SK-N-SH (cell line): ENCODE measurements at regions not wholly inside any gene's neighbourhood (a gene's known extent, or its start where the extent isn't known, plus 50 kb on each side); places are given as distances from the start of the nearest gene placed in this dataset.

ENCODE experiments used
- CTCF ChIA-PET: fragments of 300-600, 350-600 bp; formaldehyde crosslinking; extraction: SDS; loops from one replicate; lab custom pipeline; 2021; lab: Yijun Ruan, JAX
- POLR2A ChIA-PET: fragments of 350-600 bp; sonication (Branson Sonifier 250); formaldehyde crosslinking; extraction: SDS; loops from one replicate; lab custom pipeline; 2020; ENCODE audit warnings: antibody characterized with exemption, inconsistent platforms; lab: Yijun Ruan, JAX
- DNase-seq: peaks from one replicate; pipeline ENCODE4 v3.0.0; 2012
- H2AFZ ChIP-seq: fragments of 200-600 bp; sonication (generic); 2 replicates; pipeline ENCODE4 v1.8.1; 2016; ENCODE audit warnings: antibody characterized with exemption, mild to moderate bottlenecking, low read depth
- H3F3A ChIP-seq: fragments of 200-600 bp; sonication (generic); replicated peaks from 2 replicates; pipeline ENCODE3; 2016; ENCODE audit warnings: antibody characterized with exemption, mild to moderate bottlenecking; ENCODE audit not compliant: insufficient read depth
- H3K27ac ChIP-seq, 2 experiments: fragments of 200-500 bp in 1 of 2; fragments of 200-600 bp in 1 of 2; sonication (Bioruptor generic) in 1 of 2; sonication (generic), shearing (Covaris generic) in 1 of 2; 2 replicates each; pipeline versions ENCODE4 v1.5.1 to v1.6.1; 2014 to 2016; ENCODE audit warnings: low read depth in 2 of 2, inconsistent platforms in 1 of 2, low read length in 1 of 2, mild to moderate bottlenecking in 1 of 2, mixed read lengths in 1 of 2
- H3K27me3 ChIP-seq: fragments of 200-600 bp; sonication (generic), shearing (Covaris generic); 2 replicates; pipeline ENCODE4 v1.6.1; 2016; ENCODE audit warnings: mixed run types; ENCODE audit not compliant: insufficient read depth
- H3K36me3 ChIP-seq, 2 experiments: fragments of 200-500 bp in 1 of 2; fragments of 200-600 bp in 1 of 2; sonication (Bioruptor generic) in 1 of 2; sonication (generic) in 1 of 2; replicated peaks in 1 of 2; 2 replicates each; pipeline versions ENCODE3 to v1.5.1; 2014 to 2016; ENCODE audit warnings: low read length in 1 of 2, mild to moderate bottlenecking in 1 of 2; ENCODE audit not compliant: insufficient read depth in 2 of 2, control insufficient read depth in 1 of 2
- H3K4me1 ChIP-seq, 2 experiments: fragments of 200-500 bp in 1 of 2; fragments of 200-600 bp in 1 of 2; sonication (Bioruptor generic) in 1 of 2; sonication (generic), shearing (Covaris generic) in 1 of 2; 2 replicates each; pipeline versions ENCODE4 v1.5.1 to v1.6.1; 2014 to 2016; ENCODE audit warnings: low read depth in 1 of 2, low read length in 1 of 2, mixed run types in 1 of 2; ENCODE audit not compliant: insufficient read depth in 2 of 2, control insufficient read depth in 1 of 2
- H3K4me2 ChIP-seq: fragments of 200-600 bp; sonication (generic), shearing (Covaris generic); 2 replicates; pipeline ENCODE4 v1.6.1; 2017; ENCODE audit warnings: mixed run types
- H3K4me3 ChIP-seq, 2 experiments: fragments of 200-500 bp in 1 of 2; fragments of 200-600 bp in 1 of 2; sonication (Bioruptor generic) in 1 of 2; sonication (generic), shearing (Covaris generic) in 1 of 2; 2 replicates each; pipeline versions ENCODE4 v1.5.1 to v1.8.1; 2014 to 2016; ENCODE audit warnings: low read depth in 2 of 2, inconsistent platforms in 1 of 2, low read length in 1 of 2, mild to moderate bottlenecking in 1 of 2, mixed read lengths in 1 of 2, moderate library complexity in 1 of 2
- H3K79me2 ChIP-seq: fragments of 200-600 bp; sonication (generic); 2 replicates; pipeline ENCODE4 v1.8.1; 2017; ENCODE audit warnings: mild to moderate bottlenecking; ENCODE audit not compliant: insufficient read depth
- H3K9ac ChIP-seq: fragments of 200-600 bp; sonication (generic); 2 replicates; pipeline ENCODE4 v1.6.1; 2017; ENCODE audit warnings: mixed run types
- H3K9me2 ChIP-seq: fragments of 200-600 bp; sonication (generic); 2 replicates; pipeline ENCODE4 v1.6.1; 2017; ENCODE audit warnings: mixed run types
- H3K9me3 ChIP-seq: fragments of 200-600 bp; sonication (generic); 2 replicates; pipeline ENCODE4 v1.6.1; 2017; ENCODE audit warnings: mixed run types, mild to moderate bottlenecking, moderate library complexity
- H4K20me1 ChIP-seq: fragments of 200-600 bp; sonication (generic); 2 replicates; pipeline ENCODE4 v1.6.1; 2017; ENCODE audit warnings: mild to moderate bottlenecking, mixed run types; ENCODE audit not compliant: insufficient read depth
- CTCF ChIP-seq: fragments of 200-600 bp; sonication (generic); IDR thresholded peaks from 2 replicates; pipeline ENCODE4 v1.6.1; 2017; ENCODE audit warnings: antibody characterized with exemption, mild to moderate bottlenecking, moderate library complexity
- EP300 ChIP-seq, 2 experiments: IDR thresholded peaks; 2 replicates each; pipeline versions ENCODE4 v1.4.0 to v1.6.1; 2012; ENCODE audit warnings: borderline replicate concordance in 1 of 2, low read depth in 1 of 2, low read length in 1 of 2
- FOXJ3 ChIP-seq: sonication (generic); formaldehyde crosslinking; IDR thresholded peaks from 2 replicates; pipeline ENCODE4 v1.5.1; 2020; ENCODE audit warnings: mild to moderate bottlenecking, missing genetic modification reagents
- MXI1 ChIP-seq: IDR thresholded peaks from 2 replicates; pipeline ENCODE4 v1.6.1; 2012; ENCODE audit warnings: mild to moderate bottlenecking, low read depth, low read length, improper control_type of control experiment
- RAD21 ChIP-seq: IDR thresholded peaks from 2 replicates; pipeline ENCODE4 v1.6.1; 2012; ENCODE audit warnings: mild to moderate bottlenecking, low read length
- RCOR1 ChIP-seq: fragments of 150-350 bp; IDR thresholded peaks from 2 replicates; pipeline ENCODE4 v1.6.1; 2017; ENCODE audit warnings: antibody characterized with exemption, low read length
- RFX5 ChIP-seq: IDR thresholded peaks from 2 replicates; pipeline ENCODE4 v1.6.1; 2012; ENCODE audit warnings: mild to moderate bottlenecking, improper control_type of control experiment, low read length
- TAF1 ChIP-seq: IDR thresholded peaks from 2 replicates; pipeline ENCODE4 v1.6.1; 2012; ENCODE audit warnings: low read depth, mild to moderate bottlenecking, low read length, moderate library complexity, borderline replicate concordance
- TCF12 ChIP-seq: IDR thresholded peaks from 2 replicates; pipeline ENCODE4 v1.4.0; 2012
- USF1 ChIP-seq: IDR thresholded peaks from 2 replicates; pipeline ENCODE4 v1.4.0; 2012; ENCODE audit warnings: low read depth, borderline replicate concordance
- ZBTB33 ChIP-seq: IDR thresholded peaks from 2 replicates; pipeline ENCODE4 v1.4.0; 2012; ENCODE audit warnings: low read depth, borderline replicate concordance
- WGBS: methylation state at CpG from one replicate; pipeline ENCODE4 v1.1.6; 2017; ENCODE audit warnings: low lambda C conversion rate; 5-methylcytosine and 5-hydroxymethylcytosine counted together

DNA sequence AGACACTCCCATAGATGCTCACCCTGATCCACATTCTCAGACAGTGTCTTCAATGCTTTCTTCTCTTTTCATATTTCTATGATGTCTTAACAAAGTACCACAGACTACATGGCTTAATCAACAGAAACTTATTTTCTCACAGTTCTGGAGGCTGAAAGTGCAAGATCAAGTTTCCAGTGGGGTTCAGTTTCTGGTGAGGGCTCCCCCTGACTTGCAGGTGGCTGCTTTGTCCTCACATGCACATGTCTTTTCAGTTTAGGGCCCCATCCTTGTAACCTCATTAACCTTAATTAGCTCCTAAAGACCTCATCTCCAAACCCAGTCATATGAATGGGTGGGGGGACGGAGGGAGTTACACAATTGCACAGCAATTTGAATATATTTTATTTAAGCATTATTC is 335.8 kb downstream of the AASDHPPT start:
- Histone ChIP-seq H4K20me1 (no peaks in the 10 kb centered on the region), H3K36me3 (no peaks in the 10 kb centered on the region), H3K9me2 (no peaks in the 10 kb centered on the region), H3K9me3 (no peaks in the 10 kb centered on the region), H3K9ac (no peak overlapping the region), H3F3A (no peaks in the 10 kb centered on the region), H3K4me2 (no peak overlapping the region), H3K27ac (no peak overlapping the region), H3K27me3 (no peaks in the 10 kb centered on the region), H2AFZ (no peak overlapping the region), H3K79me2 (no peaks in the 10 kb centered on the region), H3K4me3 (no peak overlapping the region), H3K4me1 (no peaks in the 10 kb centered on the region; a peak in 1 of 4 replicates)
- CTCF ChIA-PET: no interaction called here
- DNase-seq: no peak
- POLR2A ChIA-PET: no interaction called here
- TF ChIP-seq RCOR1: no peak
- no peak for TF ChIP-seq USF1
- no peak for TF ChIP-seq RFX5
- 91% methylated on average over 1 of the region's 1 CpG for WGBS

DNA sequence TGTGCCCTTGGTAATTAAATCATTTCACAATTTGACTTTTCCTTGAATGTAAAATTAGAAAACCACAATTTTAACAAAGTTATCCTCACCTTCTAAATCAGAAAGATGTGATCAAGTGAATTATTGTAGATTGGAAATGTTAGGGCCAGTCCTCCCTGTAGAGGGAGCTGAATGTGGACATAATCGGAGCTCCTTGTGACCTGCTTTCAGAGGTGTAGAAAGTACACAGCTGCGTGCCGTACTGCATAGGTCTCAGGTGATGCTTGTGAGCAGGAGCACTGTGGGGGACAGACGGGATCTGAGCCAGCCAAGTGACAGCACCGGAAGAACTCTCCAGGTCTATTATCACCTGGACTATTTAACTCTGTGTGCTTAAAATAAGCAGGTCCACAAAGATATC is 338.0 kb downstream of the AASDHPPT start:
- Histone ChIP-seq H3K4me2 (no peak overlapping the region), H3K9ac (no peak overlapping the region), H3K4me3 (no peak overlapping the region), H2AFZ (no peak overlapping the region), H3K79me2 (no peaks in the 10 kb centered on the region), H3K4me1 (no peaks in the 10 kb centered on the region), H4K20me1 (no peaks in the 10 kb centered on the region), H3K9me3 (no peaks in the 10 kb centered on the region), H3F3A (no peaks in the 10 kb centered on the region), H3K27me3 (no peaks in the 10 kb centered on the region), H3K9me2 (no peaks in the 10 kb centered on the region), H3K36me3 (no peaks in the 10 kb centered on the region), H3K27ac (no peak overlapping the region)
- TF ChIP-seq ZBTB33 (no peak), CTCF (peak; percentile 9; the same call in 1 of the 2 replicates), FOXJ3 (CRISPR knock-in tag) (no peak), MXI1 (no peak), RAD21 (peak; percentile 14; the same call in 1 of the 2 replicates), TCF12 (no peak), TAF1 (no peak), EP300 (IDR thresholded peaks at IDR 0.05; ENCODE audit: borderline replicate concordance in 1 of 2, low read depth in 1 of 2, low read length in 1 of 2) (no peak)
- 80% methylated on average over 5 of the region's 5 CpGs for WGBS
- DNase-seq: no peak
- CTCF ChIA-PET: no interaction called here
- POLR2A ChIA-PET: no interaction called here
